GM18508 (cell line): ENCODE measurements at regions not wholly inside any gene's neighbourhood (a gene's known extent, or its start where the extent isn't known, plus 50 kb on each side); places are given as distances from the start of the nearest gene placed in this dataset.

Source experiments
- ATAC-seq: cut with Tn5 transposase; IDR thresholded peaks from one replicate; pipeline ENCODE4 v1.9.1; 2021; ENCODE audit warnings: moderate number of reproducible peaks; ENCODE audit not compliant: insufficient read depth, unreplicated experiment

DNA sequence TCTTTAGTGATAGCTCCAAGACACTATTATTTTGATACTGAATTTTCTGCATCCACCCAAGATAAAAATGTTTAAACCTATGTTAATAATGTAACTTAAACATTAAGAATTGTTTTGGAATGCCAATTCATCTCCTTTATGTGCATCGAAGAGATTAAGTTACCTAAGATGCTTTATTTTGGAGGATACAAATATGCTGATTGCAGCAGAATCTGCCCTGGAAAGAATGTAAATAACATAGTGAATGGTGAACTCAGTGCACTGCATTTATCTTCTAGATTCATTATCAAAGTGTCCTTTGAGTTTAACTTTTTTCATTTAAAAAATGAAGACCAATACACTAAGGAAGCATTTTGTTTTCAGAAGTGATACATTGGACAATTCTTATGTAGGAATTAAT, 757.2 kb downstream of the MRPL39 start:
- no peak for ATAC-seq

DNA sequence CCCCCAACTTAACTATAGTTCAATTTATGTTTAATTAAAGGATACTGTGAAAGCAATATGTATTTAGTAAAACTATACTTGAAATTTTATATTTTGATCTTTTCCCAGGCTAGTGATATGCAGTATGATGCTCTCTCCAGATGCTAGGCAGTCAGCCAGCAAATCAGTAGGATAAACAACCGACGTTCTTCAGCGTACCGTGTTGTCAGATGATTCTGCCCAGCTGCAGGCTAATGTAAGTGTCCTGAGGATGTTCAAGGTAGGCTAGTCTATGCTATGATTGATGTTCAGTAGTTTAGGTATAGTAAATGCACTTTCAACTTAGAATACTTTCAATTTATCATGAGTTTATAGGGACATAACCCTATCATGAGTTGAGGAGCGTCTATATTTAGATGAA, 762.6 kb downstream of the MRPL39 start:
- ATAC-seq: no peak

DNA sequence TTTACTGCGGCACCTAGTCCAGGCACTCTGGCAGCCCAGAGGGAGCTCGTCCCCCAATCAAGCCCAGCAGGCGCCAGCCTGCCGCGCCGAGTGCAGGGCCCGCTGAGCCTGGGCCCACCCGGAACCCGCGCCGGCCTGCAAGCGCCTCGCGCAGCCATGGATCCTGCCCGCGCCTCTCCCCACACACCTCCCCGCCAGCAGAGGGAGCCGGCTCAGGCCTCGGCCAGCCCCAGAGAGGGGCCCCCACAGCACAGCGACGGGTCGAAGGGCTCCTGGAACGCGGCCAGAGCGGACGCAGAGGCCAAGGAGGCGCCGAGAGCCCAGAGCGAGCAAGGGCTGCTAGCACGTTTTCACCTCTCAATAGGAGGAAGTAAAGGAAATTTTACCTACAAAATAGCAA, 767.0 kb downstream of the MRPL39 start:
- ATAC-seq: no peak

DNA sequence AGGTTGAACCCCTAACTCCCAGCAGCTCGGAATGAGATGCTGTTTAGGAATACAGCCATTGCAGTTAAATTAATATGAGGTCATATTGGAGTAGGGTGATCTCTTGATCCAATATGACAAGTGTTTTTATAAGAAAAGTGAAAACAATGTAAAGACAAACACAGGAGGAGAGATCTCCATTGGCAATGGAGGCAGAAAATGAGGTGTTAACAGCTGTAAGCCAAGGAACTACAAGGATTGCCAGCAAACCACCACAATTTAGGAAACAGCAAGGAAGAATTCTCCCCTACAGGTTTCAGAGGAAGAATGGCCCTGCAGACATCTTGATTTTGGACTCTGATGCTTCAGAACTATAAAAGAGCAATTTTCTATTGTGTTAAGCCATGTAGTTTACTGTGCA, 774.3 kb downstream of the MRPL39 start:
- ATAC-seq: no peak

DNA sequence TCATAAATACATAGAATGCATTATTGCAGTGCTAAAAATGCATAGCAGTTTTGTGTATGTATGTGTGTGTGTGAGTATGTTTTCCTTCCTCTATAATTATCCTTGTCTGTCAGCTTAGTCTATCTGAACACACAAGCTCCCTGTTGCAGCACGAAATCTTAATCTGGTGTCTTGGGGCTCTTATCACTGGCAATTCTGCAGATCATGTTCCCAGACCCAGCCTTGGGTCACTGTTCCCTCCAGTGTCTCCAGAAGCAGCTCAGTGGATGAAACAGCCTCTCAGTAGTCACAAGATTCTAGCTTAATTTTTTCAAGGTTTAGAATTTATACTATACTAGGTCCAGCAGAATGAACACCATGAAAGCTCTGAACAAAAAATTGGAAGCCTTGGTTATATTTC, 777.9 kb downstream of the MRPL39 start:
- ATAC-seq: no peak

DNA sequence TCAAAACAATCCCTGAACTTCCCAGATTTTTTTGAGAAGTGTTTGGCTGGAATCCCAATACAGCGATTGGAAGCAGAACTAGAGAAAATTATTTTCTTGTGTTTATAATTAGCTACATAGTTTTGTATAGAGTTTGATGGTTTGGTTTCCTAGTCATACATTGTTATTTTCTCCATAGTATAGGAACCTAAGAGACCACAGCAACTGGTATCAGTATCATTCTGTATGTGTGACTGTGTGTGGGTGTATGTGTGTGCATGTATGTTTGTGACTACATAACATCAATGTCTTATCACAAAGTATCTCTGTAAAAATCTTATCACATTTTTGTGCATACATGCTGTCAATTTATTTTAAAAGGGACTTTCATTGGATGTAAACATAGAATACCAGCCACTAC, 780.5 kb downstream of the MRPL39 start:
- no peak for ATAC-seq

DNA sequence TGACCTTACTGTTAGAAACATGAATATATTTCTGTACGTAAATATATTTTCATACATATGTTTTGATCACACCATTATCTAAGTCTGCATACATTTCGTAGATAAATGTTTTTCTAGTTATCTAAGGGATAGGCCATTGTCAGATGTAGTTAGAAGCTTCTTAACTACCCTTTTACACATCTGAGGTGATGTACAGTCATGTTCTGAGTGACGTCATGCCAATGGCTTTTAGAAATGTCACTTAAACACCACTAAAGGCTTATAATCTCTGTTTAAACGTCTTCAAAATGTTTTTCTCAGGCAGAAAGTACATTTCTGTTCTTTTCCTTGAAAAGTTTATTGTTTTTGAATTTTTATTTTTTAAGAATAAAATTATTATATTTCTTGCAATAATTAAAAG, 781.9 kb downstream of the MRPL39 start:
- no peak for ATAC-seq

DNA sequence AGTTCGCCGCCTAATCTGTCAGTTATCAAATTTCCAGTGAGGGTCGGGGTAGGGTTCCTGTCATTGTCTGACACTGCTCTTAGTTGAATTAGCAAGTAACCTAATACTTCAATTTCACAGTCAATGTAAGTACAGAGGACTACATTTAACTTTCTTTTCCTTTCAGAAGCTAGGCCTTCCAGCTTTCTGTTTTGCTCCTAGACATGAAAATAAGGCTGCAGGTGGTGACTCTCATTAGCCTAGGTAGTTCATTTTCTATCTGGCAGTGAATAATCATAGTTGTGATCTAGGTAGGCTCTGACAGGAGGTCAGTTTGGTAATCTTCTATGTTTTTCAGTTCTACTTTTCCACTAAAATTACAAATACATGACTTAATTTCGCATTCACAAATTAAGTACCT, 783.1 kb downstream of the MRPL39 start:
- no peak for ATAC-seq

DNA sequence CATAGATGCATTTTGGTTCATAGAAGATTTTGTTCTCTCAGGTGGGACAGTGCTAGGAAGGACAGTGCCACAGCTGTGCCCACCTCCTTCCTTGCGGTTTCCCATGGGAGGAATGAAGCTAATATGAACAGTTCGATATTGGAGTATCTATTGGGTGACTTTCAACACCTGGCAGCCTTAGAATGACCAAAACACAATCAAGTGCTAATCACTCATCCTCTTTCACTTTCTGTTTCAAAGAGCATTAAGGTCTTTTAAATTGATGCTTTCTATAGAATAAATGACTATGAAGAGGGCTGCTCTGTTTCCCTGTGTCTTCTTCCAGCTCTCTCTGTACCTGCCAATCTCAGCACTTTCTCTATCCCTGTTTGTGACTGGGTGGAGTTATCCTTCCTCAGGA, 784.0 kb downstream of the MRPL39 start:
- no peak for ATAC-seq

DNA sequence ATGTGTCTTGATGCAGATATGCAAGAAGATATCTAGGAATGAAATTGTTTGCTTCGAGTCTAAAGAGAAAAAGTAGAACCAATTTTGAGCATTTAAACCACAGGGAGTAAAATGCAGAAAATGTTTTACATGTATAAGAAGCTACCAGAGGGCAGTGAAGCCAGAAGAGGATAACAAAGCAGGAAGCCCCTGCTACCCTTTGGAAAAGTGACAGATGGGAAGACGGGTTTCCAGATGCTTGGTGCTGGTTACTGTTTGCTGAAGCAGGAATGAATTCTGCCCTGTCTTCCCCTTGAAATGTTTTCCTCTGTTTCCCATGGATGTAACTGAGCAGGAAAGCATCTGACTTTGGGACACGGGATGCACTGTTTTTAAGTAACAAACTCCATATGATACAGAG, 822.2 kb downstream of the MRPL39 start:
- no peak for ATAC-seq

DNA sequence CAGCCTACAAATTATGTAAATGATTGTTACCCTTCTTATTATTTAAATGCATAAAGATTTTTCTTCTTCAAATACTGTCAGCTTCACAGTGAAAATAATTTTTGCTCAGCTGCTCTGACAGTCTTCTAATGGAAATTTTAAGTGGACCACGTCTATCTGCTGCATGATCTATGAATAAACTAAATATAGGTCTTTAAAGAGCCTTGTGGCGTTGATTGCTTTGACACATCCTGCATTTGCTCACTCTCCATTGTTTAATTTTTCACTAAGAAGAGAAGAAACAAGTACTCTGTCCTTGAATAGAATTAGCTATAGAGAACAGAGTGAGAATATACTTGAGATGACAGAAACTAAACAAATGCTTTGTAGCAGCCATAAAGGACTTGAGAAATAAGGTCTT, 826.1 kb downstream of the MRPL39 start:
- no peak for ATAC-seq

DNA sequence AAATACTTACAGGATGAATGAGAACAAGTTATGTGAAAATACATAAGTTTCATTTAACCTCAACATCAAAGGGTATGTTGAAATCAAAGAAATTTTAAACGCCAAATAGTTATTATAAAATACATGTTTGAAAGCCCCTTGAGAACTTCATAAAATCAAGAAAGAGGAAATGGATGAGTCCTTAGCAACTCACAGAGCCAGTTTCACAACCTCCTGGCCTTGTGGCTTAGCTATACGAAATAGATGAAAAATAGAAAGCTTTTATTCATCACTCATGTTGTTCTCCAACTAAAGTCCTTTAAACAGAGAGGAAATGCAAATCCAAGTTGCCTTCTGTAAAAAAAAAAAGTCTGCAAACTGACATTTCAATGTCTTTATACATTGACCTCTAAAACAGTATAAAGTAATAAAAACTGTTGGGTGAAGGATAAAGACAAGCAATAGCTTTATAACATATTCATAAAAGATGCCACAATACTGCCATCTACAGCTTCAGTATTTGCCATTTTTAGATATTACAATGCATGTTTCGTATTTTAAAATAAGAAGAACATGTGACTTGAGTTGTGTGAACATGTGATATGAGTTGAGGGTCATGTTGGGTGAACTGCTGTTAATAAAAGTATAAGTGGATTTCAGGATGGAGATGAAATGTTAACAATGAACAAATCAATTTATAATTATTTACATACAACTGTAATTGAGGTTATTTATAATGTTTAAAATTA, 847.8 kb downstream of the MRPL39 start:
- no peak for ATAC-seq

DNA sequence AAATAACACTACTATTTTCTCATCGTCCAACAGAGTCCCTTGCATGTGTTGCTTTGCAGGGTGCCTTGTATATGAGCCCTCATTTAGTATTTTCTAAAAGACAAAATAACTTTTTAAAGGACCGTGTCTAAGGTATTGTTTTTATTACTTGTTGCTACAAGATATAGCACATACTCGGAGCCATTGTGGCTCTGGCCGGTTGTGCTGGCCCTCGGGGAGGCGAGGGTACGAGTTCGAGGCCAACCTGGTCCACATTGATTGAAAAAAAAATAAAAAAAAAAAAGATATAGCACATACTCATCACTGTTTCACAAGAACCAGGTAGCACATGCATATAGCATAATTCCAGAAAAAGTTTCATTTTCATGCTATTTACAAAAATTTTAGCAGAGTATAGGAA, 869.2 kb downstream of the MRPL39 start:
- no peak for ATAC-seq

DNA sequence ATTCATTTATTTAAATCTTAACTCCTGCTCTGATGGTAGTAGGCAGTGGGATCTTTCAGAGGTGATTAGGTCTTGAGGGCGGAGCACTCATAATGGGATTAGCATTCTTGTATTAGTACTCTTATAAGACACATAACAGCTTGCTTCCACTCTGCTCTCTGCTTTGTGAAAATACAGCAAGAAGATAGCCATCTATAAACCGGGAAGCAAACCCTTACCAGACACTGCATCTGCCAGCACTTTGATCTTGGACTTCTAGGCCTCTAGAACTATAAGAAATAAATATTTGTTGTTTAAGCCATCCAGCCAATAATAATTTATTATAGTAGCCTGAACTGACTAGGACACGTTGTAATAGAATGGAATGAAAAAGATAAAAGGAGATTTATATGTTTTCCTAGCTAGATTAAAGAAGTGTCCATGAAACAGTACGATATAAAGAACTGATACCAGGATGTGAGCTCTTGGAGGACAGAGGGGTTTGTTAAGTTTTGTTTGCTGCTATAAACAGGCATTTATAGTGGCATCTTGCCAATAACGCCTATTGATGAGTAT, 869.9 kb downstream of the MRPL39 start:
- ATAC-seq: no peak

DNA sequence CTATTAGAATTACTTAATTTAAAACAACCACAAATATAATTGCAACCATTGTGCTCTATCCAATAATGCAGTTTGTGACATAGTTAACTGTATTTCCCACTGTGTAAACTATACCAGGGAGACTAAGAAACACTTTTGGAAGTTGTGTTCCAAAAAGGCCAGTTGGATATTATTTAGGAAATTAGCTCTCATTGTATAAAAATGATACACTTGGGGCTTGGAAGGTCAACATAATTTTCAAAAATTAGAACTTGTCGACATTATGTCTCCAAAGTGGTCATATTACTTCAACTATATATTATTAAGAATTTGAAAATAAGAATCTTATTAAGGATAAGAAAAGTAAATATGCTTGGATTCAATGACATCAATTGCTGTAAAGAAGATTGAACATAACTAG, 876.6 kb downstream of the MRPL39 start:
- no peak for ATAC-seq

DNA sequence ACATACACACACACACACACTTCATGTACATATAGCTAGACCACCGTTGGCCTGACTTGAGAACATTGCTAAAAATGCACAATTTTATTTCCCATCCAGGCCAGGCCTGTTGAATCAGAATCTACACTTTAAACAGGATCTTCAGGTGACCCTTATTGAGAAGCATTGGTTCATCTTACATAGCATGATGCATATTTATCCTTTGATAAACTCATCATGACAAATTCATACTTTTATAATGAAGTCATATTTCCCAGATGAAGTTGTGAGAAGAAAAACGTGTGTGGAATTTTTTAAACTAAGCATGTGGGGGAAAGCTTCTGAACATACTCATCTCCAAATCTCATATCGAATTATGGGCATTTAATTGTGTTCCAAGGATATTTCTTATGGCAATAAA, 877.7 kb downstream of the MRPL39 start:
- no peak for ATAC-seq

DNA sequence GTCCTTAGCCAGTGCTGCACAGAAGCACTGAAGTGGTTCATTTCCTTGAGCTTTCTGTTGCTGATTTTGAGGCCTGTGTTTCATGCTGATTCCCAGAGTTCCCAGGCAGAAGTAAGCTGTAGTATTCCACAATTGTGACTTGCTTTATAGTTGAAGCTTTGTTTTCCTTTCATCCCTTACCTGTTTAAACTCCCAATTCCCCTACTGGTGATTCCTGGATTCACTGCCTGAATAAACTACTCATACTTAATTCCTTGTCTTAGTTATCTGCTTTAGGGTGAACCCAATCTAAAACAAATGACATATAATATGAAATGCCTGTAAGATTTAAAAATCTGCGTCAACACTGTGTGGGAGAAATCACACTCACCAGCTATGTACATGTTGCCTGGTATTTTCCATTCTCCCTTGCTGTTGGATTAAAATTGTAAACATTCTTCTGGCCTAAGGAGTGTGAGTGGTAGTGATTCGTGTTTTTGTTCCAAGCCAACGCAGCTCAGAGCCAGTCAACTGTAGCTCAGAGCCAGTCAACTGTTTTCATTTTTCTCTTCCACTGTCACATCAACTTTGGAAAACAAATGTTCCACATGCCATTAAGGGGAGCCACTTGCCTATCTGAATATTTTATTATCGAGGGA, 879.4 kb downstream of the MRPL39 start:
- ATAC-seq: no peak

DNA sequence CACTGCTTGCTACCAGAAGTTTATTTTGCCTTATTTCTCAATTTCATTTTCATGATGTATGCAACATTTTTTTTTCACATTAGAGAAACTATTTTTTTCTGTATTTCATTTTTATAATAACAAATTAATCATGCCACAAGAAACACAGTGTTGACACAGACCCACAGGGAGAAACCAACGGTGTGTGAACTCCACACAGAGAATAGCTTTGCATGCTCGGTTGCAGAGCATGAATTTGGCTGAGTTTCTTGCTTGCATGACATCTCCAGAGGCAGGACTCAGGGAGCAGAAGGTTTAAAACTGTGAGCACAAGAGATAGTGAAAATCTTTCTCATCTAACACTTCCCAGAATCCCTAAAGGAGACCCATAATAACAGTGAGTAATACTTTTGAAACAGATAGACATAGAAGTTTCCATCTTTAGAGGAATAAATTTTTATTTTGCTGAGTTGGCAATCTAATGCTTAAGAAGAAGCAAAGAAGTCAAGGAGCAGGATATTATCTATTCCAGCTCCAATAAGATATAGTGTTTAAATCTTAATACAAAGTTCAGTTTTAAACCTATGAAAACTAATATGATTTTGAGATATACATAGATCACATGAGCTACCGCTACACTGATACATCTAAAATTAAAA, 890.9 kb downstream of the MRPL39 start:
- no peak for ATAC-seq

DNA sequence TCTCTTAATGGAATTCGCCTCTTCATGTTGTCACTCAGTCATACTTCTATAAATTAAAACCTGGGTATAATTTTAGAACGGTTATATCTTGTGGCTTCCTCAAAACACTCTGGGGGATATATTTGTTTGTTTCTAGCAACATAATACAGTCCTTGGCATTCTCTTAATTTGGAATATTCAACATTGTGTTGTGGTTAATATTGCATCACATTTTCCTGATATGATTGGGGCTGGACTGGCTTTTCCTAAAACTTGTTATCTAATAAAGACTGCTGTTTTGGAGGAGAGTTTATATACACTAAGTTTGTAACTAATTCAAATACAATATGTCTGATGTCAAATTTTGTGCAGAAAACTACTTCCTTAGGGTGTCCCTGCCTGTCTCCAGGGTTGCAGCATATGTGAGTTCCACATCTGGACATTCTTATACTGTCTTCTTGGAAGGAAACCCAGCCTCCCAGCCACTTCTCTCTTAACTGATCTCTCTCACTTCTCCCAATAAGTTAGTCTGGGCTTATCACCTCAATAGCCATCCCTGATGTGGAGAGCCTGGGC, 892.6 kb downstream of the MRPL39 start:
- ATAC-seq: no peak

DNA sequence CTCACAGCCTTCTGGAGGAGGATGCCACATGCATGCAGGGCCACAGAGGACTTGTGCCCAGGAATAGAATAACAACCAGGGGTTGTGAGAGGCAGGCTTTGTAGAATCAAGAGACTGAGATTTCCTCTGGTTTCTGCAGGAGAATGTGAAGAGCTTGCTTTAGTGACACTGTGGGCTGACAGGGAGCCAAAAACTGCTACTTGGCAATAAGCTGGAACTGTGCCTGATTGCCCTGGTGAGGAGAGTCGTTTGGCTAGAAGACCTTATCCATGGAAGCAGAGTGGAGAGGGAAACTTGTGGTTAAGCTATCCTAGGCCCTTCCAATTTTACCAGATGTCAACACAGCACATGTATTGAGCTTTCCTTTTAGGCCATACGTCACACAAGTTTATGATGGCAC, 902.1 kb downstream of the MRPL39 start:
- ATAC-seq: no peak

DNA sequence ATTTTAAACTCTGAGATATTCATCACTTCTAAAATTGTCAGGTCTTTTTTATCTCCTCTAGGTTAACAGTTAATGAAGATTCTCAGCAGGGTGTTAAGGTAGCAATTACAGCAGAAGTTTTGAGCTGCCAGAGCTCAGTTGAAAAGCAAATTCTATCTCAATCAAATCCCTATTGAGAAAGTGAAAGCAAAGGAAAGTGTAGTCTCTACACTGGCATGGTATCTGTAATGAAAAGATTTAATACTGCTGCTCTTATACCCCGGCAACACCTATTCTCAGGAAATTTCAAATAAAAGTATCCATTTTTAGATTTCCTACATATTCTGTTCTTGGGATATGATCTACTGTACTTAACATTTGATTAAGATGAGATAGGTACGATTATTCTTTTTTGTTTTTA, 913.5 kb downstream of the MRPL39 start:
- ATAC-seq: no peak
